ENCODE measurements at regions not wholly inside any gene's neighbourhood (a gene's known extent, or its start where the extent isn't known, plus 50 kb on each side); places are given as distances from the start of the nearest gene placed in this dataset.

GRCh38 chr2:33762636-33763035 is 163.5 kb upstream of the FAM98A start:
- no peak for TF ChIP-seq POLR2A (IDR thresholded peaks at IDR 0.05)
- no peak for TF ChIP-seq CTCF (IDR thresholded peaks at IDR 0.05)

Measured in prostate gland (tissue), 2 donors.